IPS-NIHi7 (cell line): ENCODE measurements at regions not wholly inside any gene's neighbourhood (a gene's known extent, or its start where the extent isn't known, plus 50 kb on each side); places are given as distances from the start of the nearest gene placed in this dataset.
A peak's percentile ranks its signal among the peaks of the same experiment; 100 is the strongest.

Experiments
- DNase-seq: peaks from one replicate; pipeline ENCODE4 v3.0.0; 2012; ENCODE audit warnings: mixed read lengths; ENCODE audit errors: extremely low spot score

DNA sequence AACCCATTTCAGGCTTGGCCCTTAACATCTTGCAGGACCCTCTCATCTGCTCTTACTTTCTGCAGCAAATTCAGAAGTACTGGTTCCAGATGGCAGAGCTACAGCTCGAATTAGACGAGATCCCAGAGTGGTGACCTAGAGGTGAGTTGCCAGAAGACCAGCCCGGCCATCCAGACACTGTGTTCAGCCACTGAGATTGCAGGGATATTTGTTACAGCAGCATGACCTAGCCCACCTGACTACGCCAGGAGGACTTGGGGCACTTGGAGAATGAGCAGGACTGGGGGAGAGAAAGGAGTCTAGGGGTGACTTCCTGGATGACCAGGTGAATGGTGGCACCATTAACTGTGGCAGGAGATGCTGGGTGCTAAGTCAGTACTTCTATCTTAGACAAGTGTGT, 67.2 kb upstream of the ID2 start:
- DNase-seq = no peak

DNA sequence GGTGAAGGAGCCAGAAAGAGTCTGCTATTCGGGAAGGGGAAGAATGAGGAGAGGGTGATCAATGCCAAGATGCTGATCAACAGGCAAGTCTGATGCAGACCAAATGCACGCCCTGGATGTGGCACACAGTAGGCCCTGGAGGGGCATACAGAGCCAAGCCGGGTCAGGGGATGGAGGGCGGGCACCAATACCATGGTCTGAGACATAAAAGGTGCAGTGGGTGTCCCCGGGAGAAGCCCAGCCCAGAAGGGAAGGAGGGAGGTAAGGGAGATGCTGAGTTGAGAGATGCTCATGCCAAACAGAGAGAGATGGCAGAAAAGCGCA, 66.6 kb upstream of the ID2 start:
- DNase-seq = no peak

DNA sequence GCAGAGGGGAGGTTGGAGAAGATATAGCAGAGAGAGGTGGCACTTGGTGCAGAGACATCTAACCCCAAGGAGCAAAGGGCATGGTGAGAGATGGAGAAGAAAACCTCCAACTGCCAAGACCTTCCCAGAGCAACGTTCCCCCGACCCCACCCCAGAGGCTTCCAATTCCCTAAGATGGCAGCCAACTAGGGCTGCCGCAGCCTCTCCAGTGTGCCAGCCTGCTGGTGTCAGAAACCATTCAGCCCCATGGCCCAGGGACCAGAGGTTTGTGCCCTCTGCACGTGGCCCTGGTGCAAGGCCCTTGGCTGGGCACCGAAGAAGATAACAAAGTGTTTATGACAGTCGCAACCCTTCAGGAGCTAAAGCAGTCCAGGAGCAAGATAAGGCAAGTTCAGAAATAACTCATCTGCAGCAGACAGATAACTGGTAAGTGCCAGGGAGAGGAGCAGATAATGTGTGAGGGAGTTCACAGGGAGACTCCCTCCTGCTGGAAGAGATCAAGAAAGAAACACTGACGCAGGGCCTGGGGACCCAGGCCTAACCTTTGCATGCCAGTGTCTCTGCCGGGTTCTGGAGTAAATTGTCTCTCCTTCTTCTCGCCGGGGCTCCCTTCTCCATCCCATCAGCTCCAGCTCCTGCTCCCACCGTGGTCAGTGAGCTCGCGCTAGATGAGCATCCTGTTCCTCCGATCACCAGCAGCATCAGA, 66.1 kb upstream of the ID2 start:
- DNase-seq = no peak

DNA sequence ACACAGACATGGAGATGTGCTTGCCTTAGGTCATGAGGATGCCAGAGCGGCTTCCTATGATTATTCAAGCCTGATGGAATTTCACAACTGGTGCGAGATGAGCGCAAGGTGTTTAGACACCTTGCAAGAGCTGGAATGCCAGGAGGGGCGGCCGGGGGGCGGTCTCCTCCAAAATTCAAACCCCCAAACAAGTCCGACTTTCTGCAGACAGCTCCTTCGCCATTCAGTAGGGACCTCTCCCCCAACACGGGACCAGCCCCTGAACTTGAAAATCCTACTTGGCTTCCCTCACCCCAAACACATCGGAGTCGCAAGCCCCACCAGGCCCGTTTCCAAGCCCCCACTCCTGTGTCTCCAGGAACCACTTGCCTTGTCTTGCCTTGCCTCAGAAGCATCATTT, 64.8 kb upstream of the ID2 start:
- no peak for DNase-seq

DNA sequence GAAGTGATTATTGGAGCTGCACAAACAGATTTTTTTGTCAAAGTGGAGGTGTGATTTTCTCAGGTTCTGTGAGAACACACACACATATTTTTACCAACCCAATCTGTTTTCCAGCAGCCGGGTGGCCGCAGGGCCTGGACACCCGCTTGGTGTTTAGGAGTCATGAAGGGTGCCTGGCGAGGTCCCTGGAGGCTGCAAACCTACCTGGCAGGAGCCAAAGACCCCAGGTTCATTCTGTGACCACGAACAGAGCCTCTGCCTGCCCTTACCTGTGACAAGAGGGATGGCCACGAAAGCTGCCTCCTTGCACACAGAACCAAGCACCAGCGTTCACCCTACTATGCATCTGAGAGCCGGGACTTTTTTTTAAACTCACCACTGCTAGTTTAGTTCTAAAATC, 64.3 kb upstream of the ID2 start:
- no peak for DNase-seq

DNA sequence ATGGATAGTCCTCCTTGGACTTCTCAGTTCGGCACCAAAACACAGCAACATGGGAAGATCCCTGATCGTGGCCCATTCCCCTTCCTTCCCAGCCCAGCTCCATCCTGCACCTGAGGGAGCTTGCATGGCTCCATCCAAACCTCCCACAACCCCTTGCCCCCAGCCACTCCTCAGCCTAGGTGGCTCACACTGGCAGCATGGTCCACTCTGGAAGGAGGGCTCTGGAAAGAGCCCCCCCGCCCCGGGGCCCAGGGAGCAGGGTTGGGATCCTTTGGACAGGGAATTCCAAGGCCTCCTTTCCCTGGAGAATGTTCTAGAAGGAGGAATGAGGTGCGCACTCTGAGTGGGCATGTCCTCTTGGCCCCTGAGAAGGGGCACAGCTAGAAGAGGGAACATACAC, 62.8 kb upstream of the ID2 start:
- no peak for DNase-seq

DNA sequence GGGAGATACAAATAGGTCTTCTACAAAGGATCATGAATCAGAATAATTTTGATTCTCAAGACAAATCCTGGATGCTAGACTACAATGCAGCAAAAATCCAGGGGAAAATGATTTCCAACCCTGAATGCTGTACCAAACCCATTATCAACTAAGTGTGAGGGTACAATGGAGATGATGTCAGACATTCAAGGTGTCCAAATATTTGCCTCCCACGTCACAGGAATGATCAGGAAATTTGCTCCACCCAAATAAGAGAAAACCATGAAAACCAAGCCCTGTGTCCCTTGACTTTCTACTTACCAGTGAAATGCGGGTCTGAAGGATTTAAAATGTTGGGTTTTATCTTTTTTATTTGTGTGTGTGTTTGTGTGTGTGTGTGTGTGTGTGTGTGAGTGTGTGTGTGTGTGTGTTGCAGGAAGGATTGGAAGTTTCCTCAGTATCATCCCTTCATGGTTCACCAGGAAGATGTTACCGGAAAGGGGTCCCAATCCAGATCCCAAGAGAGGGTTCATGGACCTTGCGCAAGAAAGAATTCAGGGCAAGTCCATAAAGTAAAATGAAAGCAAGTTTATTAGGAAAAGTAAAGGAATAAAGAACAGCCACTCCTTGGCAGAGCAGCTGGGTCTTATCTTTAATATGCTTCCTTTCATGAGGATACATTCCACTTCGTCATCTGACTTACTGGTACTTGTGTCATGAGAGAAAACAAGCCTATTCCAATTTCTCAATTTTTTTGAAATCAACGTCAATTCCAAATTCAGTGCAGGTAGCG, 61.1 kb upstream of the ID2 start:
- DNase-seq = no peak

DNA sequence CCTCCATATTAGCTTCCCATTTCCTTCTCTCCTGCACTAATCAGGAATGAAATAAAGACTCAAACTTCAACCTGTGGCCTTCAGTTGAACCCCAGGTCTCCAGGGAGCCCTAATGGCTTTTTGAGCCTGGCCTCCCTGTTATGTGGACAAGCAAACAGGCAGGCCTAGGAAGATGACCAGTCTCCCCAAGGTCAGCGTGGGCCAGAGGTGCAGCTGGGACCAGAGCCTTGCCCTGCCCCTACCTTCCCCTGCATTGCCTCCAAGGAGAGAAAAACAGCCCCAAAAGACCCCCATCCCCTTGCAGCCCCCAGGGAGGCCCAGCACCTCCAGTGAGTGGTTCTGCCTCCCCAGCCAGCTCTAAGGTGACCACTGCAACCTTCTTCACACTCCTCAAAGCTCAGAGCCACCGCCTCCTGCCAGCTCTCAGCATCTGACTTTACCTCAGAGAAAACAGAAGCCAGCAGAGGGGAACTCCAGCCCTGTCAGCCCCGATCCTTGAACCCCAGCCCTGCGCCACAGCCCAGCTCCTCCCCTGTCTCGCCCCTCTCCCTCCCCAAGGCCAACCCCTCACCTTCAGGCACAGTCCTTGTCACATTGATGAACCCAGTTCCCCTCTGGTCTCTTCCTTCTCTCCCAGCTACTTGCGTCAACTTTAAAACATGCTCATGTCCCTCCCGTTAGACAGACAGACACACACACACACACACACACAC, 59.5 kb upstream of the ID2 start:
- DNase-seq = no peak

DNA sequence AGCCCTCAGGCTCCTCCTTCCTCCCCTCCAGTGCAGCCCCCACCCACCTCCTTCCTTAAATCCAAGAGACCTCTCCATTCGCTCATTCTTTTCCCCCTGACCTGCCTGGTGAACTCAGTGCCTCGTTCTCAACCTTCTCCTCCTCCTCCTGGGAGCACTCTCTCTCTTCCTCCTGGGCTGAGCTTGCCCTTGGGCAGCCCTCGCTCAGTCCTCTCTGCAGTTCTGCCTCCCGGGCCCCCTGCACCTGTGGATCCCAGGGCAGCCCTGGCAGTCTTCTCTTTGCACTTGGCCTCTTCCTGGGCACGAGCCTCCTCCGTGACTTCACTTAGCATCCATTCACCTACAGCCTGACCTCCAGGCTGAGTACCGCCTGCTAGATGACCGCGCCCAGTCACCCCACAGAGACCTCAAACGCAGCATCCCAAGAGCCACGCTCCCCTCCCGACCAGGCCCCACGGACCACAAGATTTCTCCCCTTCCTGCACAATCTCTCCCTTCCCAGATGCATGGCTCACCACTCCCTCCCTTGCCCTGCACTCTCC, 58.9 kb upstream of the ID2 start:
- DNase-seq = no peak

DNA sequence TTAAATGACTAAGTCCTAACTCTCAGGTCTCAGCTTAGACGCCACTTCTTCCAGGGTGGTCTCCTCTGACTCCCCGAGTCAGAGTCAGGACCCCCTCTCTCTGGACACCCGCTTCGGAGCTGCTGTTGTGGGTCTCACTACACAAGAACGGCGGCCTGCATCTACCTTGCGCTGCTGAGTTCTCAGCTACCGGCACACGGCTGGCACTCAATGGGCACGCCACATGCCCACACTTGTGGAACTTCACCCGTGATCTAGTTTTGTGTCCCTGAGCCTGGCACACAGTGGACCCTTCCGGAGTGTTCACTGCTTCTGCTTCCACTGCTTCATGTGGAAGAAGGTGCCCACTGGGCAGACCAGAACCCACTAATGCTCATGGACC, 58.3 kb upstream of the ID2 start:
- no peak for DNase-seq

DNA sequence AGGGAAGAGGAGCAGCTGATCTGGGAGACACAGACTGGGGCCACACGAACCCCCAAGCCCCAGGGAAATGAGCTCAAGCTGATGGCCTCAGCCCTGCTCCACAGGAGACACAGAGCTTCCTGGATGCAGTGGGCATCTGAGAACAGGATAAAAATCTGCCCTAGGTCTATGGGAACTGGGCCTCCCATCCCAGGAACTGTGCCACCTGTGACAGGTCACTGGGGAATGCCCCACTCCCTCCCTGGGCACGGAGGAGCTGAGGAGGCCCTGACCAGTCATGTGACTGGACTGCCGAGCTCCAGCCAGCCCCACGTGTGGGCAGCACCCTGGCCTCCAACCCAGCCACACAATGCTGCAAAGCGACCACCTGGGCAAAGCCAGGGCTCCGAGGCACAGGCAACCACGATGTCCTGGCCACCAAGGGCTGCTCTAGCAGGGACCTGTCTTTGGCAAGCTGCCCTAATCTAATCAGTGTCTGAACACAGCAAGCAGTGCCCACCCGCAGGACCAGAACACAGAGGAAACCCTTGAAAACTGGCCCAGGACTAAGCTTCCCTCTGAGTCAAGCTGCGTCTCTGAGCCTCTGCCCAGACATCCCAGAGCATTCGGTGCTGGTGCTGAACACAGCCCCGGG, 57.8 kb upstream of the ID2 start:
- no peak for DNase-seq

DNA sequence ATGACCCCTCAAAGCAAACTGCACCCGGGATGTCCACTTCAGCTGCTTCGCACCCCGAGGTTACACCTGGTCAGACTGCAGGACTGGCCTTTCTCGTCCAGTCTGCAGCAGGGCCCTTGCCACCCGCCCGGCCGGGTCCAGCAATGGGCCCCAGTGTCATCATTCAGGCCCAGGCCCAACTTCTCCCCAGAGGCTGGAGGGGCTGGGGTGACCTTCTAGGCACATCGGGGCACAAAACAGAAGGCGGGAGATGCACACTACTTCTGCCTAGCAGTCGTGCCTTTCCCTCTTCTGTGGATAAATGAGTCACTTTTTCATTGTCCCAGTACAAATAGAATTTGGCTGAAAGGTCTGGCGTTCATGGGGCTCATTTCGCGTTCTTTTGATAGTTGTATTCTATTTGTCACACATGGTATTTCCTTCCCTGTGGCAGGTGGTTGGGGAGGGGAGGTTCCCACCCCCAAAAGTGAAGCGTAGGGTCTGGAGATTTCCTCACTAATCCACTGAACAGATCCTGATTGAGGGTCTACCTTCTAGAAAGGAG, 56.9 kb upstream of the ID2 start:
- no peak for DNase-seq

DNA sequence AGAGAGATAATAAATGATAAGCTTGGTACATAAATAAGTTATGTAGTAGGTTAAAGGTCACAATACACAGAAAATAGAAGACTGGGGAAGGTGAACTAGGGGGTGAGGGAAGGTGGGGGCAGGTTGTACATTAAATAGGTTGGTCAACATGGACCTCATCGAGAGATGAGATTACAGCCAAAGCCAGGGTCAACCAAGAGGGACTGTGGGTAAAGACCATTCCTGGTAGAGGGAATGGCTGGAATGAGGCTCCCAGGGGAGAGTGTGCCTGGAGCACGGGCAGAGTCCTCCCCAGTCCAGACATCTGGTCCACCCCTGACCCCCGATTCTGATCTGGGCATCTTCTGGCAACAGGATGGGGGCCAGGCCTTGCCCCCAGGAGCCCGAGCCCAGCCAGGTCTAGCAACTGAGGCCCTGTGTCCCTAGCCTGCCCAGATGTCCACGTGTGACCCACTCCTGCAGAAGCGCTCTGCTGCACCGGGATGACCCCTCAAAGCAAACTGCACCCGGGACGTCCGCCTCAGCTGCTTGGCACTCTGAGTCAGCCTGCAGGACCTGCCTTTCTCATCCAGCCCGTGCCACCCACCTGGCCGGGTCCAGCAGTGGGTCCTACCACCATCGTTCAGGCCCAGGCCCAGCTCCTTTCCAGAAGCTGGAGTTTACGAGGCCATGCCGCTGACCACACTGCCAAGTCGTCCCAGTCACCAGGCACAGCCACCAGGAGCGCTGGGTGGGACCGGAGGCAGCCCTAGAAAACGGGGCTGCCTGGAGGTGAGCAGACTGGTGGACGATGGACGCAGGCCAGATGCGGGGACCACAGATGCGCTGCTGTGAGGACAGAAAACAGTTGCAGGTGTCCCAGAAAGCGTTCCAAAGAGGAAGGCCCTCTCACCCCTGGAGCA, 56.2 kb upstream of the ID2 start:
- DNase-seq = no peak

DNA sequence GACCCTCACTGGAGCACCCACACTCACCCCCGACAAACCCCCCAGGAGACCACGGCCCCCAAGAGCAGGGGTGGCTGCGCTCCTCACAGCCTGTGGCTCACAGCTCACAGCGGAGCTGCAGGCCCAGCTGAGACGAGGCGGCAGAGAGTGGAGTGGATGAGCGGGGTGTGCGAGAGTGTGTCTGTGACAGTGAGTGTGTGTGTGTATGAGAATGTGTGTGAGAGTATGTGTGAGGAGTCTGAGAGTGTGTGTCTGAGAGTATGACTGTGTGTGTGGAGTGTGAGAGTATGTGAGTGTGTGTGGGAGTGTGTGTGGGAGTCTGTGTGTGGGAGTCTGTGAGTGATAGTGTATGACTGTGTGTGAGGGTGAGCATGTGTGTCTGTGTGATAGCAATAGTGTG, 55.3 kb upstream of the ID2 start:
- no peak for DNase-seq

DNA sequence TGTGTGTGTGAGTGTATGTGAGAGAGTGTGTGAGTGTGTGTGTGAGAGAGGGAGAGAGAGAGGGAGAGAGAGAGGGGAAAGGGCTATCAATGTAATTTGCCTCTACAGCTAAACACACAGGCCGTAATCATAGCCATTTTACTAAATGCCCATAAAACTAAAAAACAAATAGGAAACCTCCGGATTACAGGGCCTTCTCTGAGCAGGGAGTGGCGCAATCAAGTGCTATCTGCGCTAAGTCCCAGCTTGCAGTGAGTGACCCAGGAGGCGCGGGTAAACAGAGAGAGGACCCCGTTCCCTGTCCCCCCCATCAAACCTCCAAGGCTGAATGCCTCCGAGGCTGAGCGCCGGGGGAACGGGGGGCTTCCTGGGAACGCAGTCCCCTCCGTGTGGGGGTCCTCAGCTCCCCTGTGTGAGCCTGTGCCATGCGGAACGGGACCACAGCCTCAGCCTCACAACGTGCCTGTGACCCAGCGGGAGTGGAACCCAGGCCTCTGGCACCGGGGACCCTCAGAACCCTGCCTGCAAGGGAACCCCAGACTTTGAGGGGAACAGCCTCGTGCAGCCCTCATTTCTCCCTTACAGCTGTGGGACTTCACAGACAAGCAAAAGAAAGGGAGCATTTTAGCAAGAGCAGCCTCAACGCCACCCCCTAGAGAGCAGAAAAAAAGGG, 54.7 kb upstream of the ID2 start:
- DNase-seq = no peak

DNA sequence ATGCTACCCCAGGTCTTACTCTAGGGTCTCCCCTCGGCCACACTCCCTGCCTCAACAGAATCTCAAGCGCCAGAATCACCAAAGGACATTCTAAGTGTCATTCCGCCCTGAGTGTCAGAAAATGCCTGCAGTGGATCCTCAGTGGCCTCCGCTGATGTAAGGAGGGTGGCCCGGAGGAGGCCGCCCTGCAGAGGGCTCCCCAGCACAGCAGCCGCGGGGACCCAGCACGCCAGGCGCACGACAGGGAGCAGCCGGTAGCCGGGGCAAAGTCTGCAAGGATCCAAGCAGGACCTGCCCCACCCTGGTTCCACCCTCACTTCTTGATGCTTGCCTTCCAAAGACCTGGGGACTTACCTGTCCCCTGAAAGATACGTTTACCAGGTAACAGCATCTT, 54.2 kb upstream of the ID2 start:
- no peak for DNase-seq

DNA sequence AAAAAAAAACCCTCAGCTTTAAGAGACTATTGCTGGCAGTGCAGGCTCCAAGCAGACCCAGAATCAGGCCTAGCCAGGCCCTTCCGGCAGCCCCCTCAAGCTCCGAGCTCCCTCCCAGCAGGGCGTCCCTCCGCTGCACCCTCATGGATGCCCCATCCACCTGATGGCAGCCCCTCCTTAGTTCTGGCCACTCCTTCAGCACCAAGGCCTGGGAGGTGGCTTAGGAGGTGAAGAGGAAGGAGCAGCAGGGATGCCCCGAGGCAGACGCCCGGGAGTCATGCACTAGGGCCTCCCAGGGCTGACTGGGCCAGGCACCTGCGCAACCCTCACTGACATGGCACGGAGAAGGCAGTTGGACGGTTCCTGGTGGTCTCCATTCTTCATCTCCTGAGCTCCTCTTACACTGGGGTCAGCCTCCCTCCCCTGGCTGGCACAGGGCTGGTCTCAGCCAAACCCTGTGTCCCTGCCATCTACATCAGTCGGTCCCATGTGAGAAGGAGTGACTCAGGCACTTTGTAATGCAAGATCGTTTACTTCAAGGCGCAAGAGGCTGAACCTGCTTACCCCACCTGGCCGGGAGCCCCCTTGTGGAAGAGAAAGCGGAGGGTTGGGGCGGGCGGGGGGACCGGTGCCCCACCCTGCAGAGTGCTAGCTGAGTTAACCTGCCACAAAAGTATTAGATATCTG, 53.5 kb upstream of the ID2 start:
- peak; percentile 57 for DNase-seq

DNA sequence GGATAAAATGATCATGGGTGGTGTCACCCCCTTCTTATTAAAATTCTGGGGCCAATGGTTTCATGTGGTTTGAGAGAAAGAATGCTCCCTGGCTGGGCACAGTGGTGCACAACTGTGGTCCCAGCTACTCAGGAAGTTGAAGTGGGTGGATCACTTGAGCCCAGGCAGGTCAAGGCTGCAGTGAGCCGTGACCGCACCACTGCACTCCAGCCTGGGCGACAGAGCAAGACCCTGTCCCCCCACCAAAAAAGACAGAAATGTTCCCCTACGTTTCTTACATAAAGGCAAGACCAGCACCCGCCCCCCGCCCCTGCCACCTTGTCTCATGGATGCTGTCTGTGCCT, 53.0 kb upstream of the ID2 start:
- DNase-seq = no peak

DNA sequence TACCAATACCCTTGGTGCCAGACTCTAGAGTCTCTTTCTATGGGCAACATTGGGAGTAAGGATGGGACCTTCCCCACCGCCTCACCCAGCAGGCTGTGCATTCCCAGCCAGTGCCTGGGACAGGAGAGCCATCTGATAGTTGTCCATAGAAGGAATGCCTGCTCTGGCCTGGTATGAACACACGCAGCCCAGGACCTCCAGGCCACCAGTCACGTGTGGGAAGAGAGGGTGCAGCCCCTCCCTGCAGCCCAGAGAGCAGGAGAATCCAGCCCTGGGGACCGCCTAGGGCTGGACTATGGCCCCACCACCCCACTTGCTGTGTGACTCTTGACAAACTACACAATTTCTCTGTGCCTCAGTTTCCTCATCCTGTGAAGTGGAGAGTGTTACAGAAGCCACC, 52.5 kb upstream of the ID2 start:
- DNase-seq = no peak
